ENCODE measurements at regions not wholly inside any gene's neighbourhood (a gene's known extent, or its start where the extent isn't known, plus 50 kb on each side); places are given as distances from the start of the nearest gene placed in this dataset.

DNA sequence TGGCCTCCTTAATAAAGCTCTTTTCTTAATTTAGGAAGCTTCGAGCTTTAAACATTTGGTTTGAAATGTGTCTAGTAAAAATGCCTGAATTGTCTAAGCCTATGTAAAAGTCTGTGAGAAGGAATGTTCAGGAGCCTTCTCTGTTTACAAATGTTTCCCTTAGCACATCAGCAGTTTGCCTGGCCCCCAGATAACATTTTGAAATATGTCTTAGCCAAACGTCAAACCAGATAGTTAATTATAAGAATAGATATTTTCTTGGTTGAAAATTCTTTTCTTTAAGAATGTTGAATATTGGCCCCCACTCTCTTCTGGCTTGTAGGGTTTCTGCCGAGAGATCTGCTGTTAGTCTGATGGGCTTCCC is 498.6 kb downstream of the CCDC85A start:
- DNase-seq (ENCODE audit: insufficient read length) (no peak), FAIRE-seq (no peak)
- TF ChIP-seq POLR2AphosphoS5 (IDR thresholded peaks at IDR 0.05; ENCODE audit: low read depth, low read length) (no peak), POLR2A (IDR thresholded peaks at IDR 0.05; ENCODE audit: low read depth, low read length) (no peak), TAF1 (IDR thresholded peaks at IDR 0.05; ENCODE audit: borderline replicate concordance, low read depth, low read length) (no peak)

- no peak for DNase-seq (ENCODE audit: insufficient read length)
- TF ChIP-seq POLR2A (IDR thresholded peaks at IDR 0.05; ENCODE audit: low read depth, low read length) (no peak), TAF1 (IDR thresholded peaks at IDR 0.05; ENCODE audit: borderline replicate concordance, low read depth, low read length) (no peak), POLR2AphosphoS5 (IDR thresholded peaks at IDR 0.05; ENCODE audit: low read depth, low read length) (no peak)
- FAIRE-seq, result no peak
Measured at GRCh38 chr2:56684327-56684726, 500.5 kb downstream of the CCDC85A start.

DNA sequence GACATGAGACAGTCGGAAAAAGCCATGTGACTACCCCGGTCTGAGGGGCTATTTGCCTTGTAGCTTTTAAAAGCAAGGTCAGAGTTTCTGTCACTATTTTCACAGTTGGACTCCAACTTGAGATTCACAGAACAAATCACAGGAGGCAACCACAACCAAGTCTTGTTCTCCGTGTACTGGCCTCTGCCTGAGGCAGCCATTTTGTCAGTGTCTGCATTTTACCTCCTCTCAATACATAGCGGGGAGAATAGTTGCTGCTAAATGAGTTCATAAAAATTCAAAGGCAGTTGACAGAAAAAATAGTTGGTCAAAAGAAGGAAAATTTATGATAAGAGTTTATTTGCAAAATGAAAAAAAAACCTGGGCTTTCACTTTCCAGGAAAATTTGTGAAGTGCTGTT is 501.4 kb downstream of the CCDC85A start:
- no peak for TF ChIP-seq TAF1 (IDR thresholded peaks at IDR 0.05; ENCODE audit: borderline replicate concordance, low read depth, low read length)
- no peak for TF ChIP-seq POLR2A (IDR thresholded peaks at IDR 0.05; ENCODE audit: low read depth, low read length)
- no peak for TF ChIP-seq POLR2AphosphoS5 (IDR thresholded peaks at IDR 0.05; ENCODE audit: low read depth, low read length)
- no peak for DNase-seq (ENCODE audit: insufficient read length)
- no peak for FAIRE-seq

GRCh38 chr2:56687169-56687568 is 503.4 kb downstream of the CCDC85A start:
- DNase-seq (ENCODE audit: insufficient read length) (no peak), FAIRE-seq (no peak)
- TF ChIP-seq TAF1 (IDR thresholded peaks at IDR 0.05; ENCODE audit: borderline replicate concordance, low read depth, low read length) (no peak), POLR2A (IDR thresholded peaks at IDR 0.05; ENCODE audit: low read depth, low read length) (no peak), POLR2AphosphoS5 (IDR thresholded peaks at IDR 0.05; ENCODE audit: low read depth, low read length) (no peak)

DNA sequence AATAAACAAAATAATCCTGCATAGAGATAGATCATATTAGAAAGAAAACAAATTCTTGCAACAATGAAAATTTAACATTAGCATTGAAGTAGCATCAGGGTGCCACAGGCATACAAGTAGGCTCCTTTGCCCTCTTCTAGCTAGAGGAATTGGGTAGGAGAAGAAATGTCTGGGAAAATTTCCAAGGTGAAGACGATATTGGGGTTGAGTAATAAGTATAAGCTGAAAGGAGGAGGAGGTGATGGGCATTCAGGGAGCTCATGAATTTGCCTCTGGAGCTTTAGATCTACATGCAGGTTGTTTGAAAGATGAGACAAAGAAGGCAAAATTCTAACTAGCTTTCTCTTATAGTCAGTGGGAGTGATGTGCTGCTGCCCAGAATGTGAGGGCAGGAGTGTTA is 504.9 kb downstream of the CCDC85A start:
- no peak for TF ChIP-seq TAF1 (IDR thresholded peaks at IDR 0.05; ENCODE audit: borderline replicate concordance, low read depth, low read length)
- TF ChIP-seq POLR2AphosphoS5 (IDR thresholded peaks at IDR 0.05; ENCODE audit: low read depth, low read length), result no peak
- TF ChIP-seq POLR2A (IDR thresholded peaks at IDR 0.05; ENCODE audit: low read depth, low read length), result no peak
- FAIRE-seq, result no peak
- DNase-seq (ENCODE audit: insufficient read length), result no peak

DNA sequence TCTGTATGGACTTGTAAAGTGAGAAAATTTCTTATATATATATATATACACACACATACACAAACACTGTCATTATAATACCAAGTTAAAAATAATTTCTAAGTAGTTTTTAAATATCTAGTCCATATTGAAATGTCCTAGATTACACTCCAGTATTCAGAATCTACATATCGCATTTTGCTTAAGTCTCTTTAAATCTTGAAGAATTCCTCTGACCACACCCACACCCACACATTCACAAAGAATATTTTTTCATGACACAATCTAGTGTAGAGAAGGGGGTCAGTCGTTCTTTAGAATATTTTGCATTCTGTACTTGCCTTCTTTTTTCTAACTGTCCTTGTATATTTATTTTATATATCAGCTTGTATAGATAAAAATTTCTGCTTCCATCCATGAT is 509.7 kb downstream of the CCDC85A start:
- FAIRE-seq, result no peak
- DNase-seq (ENCODE audit: insufficient read length), result no peak
- no peak for TF ChIP-seq TAF1 (IDR thresholded peaks at IDR 0.05; ENCODE audit: borderline replicate concordance, low read depth, low read length)
- TF ChIP-seq POLR2A (IDR thresholded peaks at IDR 0.05; ENCODE audit: low read depth, low read length), result no peak
- no peak for TF ChIP-seq POLR2AphosphoS5 (IDR thresholded peaks at IDR 0.05; ENCODE audit: low read depth, low read length)

DNA sequence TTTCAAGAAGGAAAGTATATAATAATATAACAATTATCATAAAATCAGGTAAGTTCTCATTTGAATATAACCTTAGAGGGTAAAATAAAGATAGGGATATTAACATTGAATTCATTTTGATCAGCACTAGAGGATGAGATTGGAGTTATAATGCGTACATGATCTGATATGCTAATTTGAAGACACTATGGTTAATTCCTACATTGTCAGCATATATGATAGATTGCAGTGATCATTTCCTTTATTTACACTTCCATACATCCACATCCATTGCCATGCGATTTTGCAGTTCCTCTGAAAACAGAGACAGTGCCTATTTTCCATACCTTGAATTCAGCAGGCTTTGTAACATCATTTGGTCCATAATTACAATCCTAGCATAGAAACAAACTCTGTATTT is 519.2 kb downstream of the CCDC85A start:
- TF ChIP-seq POLR2A (IDR thresholded peaks at IDR 0.05; ENCODE audit: low read depth, low read length), result no peak
- no peak for TF ChIP-seq TAF1 (IDR thresholded peaks at IDR 0.05; ENCODE audit: borderline replicate concordance, low read depth, low read length)
- no peak for TF ChIP-seq POLR2AphosphoS5 (IDR thresholded peaks at IDR 0.05; ENCODE audit: low read depth, low read length)
- DNase-seq (ENCODE audit: insufficient read length) (no peak), FAIRE-seq (no peak)

GRCh38 chr2:56705713-56706112 is 521.9 kb downstream of the CCDC85A start:
- no peak for FAIRE-seq
- TF ChIP-seq TAF1 (IDR thresholded peaks at IDR 0.05; ENCODE audit: borderline replicate concordance, low read depth, low read length) (no peak), POLR2A (IDR thresholded peaks at IDR 0.05; ENCODE audit: low read depth, low read length) (no peak), POLR2AphosphoS5 (IDR thresholded peaks at IDR 0.05; ENCODE audit: low read depth, low read length) (no peak)
- DNase-seq (ENCODE audit: insufficient read length), result no peak

- no peak for FAIRE-seq
- DNase-seq (ENCODE audit: insufficient read length), result no peak
- TF ChIP-seq POLR2AphosphoS5 (IDR thresholded peaks at IDR 0.05; ENCODE audit: low read depth, low read length) (no peak), POLR2A (IDR thresholded peaks at IDR 0.05; ENCODE audit: low read depth, low read length) (no peak), TAF1 (IDR thresholded peaks at IDR 0.05; ENCODE audit: borderline replicate concordance, low read depth, low read length) (no peak)
Measured at GRCh38 chr2:56707218-56707617, 523.4 kb downstream of the CCDC85A start.

GRCh38 chr2:56707650-56708049 is 523.9 kb downstream of the CCDC85A start:
- DNase-seq (ENCODE audit: insufficient read length) (no peak), FAIRE-seq (no peak)
- TF ChIP-seq POLR2A (IDR thresholded peaks at IDR 0.05; ENCODE audit: low read depth, low read length) (no peak), POLR2AphosphoS5 (IDR thresholded peaks at IDR 0.05; ENCODE audit: low read depth, low read length) (no peak), TAF1 (IDR thresholded peaks at IDR 0.05; ENCODE audit: borderline replicate concordance, low read depth, low read length) (no peak)

- DNase-seq (ENCODE audit: insufficient read length), result no peak
- no peak for FAIRE-seq
- no peak for TF ChIP-seq POLR2AphosphoS5 (IDR thresholded peaks at IDR 0.05; ENCODE audit: low read depth, low read length)
- no peak for TF ChIP-seq TAF1 (IDR thresholded peaks at IDR 0.05; ENCODE audit: borderline replicate concordance, low read depth, low read length)
- no peak for TF ChIP-seq POLR2A (IDR thresholded peaks at IDR 0.05; ENCODE audit: low read depth, low read length)
Measured at GRCh38 chr2:56709181-56709580, 525.4 kb downstream of the CCDC85A start.

DNA sequence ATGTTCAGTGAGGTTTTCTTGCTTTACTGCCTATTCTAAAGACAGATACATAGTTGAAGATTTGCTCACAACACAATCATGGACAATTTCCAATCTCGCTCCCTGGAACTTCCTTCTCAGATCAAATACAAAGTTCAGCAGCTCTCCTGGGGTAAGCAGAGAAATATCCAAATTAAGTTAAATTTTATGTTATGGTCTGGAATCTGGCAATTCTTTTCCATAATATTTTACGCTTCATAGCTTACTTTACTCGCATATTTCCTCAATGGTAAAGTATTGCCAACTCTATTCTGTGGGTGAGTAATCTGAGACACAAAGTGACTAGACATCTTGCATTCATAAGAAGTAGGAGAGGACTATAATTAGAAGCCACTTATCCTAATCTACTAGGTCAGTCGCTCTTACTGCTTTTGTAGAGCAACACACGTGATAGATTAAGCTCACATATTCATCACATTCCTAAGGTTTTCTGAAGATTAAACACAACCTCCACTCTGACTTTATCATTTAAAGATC is 529.4 kb downstream of the CCDC85A start:
- FAIRE-seq, result no peak
- TF ChIP-seq TAF1 (IDR thresholded peaks at IDR 0.05; ENCODE audit: borderline replicate concordance, low read depth, low read length), result no peak
- no peak for DNase-seq (ENCODE audit: insufficient read length)

GRCh38 chr2:56713978-56714377 is 530.2 kb downstream of the CCDC85A start:
- FAIRE-seq (no peak), DNase-seq (ENCODE audit: insufficient read length) (no peak)
- TF ChIP-seq TAF1 (IDR thresholded peaks at IDR 0.05; ENCODE audit: borderline replicate concordance, low read depth, low read length) (no peak), POLR2A (IDR thresholded peaks at IDR 0.05; ENCODE audit: low read depth, low read length) (no peak), POLR2AphosphoS5 (IDR thresholded peaks at IDR 0.05; ENCODE audit: low read depth, low read length) (no peak)

All from GM12892 (cell line).